NAMALWA (cell line): ENCODE measurements at regions not wholly inside any gene's neighbourhood (a gene's known extent, or its start where the extent isn't known, plus 50 kb on each side); places are given as distances from the start of the nearest gene placed in this dataset.

ENCODE experiments used
- DNase-seq: peaks from one replicate; pipeline ENCODE4 v3.0.0-alpha.2; 2015; ENCODE audit warnings: low spot score

DNA sequence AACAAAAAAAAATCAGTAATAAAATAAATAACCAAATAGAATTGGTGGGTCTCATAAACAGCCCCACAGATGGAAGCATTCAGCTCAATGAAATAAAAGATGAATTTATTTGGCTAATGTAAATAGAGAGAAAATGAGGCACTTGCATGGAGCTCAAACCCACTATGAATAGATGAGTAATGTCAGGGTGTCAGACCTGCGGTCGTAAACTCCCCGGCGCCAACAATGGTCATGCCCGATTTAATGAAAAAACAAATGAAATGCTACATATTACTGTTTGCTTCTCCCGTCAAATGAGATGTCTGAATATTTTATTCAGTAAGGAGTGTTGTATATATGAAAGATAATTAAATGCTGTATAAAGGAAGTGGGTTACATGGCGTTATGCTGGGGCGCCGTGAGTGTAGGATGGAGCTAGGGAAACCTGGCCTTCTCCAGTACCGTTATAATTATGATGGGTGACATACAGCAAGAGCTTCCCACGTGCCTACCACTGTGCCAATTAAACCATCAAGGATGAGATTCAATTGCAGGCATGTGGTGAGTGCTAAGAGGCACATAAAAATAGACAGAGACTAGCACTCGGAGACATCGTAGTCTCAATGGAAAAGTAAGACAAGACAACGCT is 648.1 kb downstream of the BCL11B start:
- DNase-seq: no peak

DNA sequence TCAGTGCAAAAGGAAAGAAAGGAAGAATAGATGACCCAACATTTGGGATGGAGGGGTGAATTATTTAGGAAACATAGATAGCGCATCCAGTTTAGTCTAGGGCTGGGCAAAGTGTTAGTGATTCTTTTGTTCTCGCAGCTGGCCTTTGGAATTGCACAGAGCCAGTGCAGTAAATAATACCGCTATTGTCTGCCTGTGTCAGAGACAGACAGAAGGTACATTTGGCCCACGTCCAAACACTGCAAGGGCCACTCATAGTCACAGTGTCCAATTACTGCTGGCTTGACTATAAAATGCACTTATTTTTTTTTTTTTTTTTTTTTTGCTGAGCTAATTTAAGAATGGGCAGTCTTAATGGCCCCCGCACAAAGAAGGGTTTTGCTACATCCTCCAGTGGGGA is 638.6 kb downstream of the BCL11B start:
- DNase-seq: no peak

DNA sequence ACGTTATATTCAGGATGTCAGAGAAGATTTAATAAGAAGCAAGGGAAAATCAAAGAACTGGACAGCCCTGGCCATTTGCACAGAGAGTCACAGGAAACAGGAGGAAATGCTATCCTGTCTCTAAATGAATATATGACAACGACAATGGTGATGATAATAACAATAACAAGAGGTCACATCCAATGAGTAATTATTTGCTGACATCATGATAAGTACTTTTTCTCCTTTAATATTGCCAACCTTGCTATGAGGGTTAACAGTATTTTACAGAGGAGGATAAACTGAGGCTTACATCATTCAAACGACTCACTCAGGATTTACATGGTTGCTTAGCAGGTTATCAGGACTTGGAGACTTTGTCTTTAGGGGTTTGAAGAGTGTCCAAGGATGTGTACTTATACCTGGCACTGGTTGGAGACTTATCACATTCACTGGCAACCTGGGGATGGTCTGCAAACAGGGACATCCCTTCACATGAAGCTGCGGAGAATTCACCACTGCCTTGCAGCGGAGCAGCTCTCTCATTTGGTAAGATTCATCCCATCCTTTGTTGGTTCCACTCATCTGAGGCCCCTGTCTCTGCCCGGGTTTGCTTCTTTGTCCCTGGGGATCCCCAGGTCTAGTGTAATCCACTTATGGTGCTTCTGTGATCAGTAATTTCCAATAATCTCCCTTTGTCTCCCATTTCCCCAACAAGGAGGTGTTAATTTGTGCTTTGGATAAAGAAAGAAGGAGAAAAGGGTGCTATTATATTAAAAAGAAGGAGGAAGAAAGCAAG is 637.8 kb downstream of the BCL11B start:
- DNase-seq: no peak

DNA sequence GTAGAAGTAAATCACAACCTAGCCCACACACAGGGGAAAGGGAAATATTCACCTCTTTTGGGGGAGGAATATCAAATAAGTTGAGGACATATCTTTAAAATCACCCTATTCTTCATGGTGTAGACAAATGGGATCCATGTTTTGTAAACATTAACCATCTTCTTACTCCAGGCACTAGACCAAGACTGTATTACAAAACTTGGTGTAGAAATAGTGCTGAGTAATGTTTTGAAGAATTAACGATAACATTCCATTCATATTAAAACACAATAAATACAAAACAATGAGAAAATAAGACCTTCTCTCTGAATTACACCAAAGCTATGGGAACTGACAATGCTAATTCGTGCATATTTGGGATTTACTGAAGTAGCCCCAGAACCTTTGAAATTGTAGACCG is 633.6 kb downstream of the BCL11B start:
- DNase-seq: no peak

DNA sequence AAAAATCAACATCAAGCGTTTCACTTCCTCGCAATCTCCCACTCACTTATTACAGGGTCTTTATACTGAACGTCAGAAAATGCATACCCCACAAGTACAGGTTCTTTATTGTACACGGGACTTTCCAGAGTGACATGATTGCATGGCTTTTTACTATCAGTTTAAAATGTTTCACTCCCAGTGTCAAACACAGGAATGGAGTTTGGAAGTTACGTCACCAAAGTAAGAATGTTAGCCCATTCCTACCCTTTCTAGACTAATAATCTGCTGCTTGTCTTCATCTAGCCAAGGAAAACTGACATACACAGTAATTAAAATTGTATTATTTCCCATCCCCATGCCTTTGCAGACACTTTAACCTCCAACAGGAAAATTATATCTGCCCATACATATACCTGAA is 624.2 kb downstream of the BCL11B start:
- DNase-seq: no peak

DNA sequence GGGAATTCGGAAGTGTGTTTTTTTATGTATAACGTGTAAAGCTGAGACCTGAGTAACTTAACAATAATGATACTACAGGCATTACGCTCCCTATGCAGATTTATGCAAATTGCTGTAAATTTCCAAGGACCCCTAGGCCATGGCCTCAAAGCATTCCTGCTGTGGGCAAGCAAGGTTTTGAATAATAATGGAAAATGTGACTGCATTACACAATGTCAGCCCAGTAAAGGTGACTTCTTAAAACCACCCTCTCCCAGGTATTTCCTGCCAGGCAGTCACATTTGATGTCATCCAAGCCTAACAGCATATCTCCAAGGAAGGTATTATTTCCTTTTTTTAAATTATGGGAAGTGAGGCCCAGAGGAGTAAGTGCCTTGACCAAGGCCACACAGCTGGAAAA is 621.0 kb downstream of the BCL11B start:
- DNase-seq: no peak

DNA sequence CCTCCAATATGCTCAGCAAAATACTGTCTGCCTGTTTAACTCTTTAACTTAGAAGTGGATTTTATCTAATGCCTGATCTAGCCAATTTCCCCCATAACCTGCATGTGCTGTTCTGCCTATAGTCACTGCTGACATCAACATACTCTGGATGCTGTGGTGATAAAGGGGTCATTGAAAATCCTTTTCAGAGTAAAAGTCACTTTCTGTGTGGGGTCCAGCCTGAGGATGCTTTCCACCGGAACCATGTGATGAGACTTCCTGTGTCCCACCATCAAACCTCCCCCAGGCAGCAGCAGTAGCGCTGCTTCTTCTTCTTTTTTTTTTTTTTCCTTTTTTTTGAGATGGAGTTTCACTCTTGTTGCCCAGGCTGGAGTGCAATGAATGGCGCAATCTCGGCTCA is 607.0 kb downstream of the BCL11B start:
- DNase-seq: no peak

DNA sequence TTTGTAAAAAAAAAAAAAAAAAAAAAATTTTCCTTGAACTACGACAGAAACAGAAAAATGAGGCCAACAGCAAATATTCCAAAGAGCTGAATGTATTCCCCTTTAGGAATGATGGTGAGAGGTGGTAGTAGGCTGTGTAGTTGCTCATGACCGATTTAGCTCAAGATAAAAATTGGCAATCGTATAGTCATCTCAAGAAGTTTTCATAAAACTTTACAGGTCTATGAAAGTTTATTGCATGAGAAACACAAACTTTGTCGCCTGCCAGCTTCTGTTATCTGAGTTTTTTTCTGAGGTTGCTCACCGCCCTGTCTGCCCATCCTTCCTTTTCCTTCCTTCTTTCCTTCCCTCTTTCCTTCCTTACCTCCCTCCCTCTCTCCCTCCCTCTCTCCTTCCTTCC is 605.5 kb downstream of the BCL11B start:
- DNase-seq: no peak

DNA sequence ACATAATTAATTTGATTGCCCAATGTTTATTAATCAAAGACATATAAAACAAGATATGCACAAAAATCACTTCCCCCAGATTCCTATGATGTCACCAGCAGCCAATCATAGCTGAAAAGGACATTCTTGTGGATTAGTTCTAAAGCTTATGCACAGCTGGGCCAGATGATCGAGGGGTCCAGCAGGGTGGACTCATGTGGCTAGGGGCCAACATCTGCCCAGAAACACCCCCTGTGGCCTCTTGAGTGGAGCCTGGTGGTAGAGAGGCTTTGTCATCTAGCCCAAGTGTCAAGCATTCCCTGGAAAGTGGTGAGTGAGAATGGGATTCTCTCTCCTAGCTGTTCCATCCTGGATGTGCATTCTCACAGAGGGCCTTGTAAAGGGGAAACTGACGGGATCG is 590.0 kb downstream of the BCL11B start:
- DNase-seq: no peak

DNA sequence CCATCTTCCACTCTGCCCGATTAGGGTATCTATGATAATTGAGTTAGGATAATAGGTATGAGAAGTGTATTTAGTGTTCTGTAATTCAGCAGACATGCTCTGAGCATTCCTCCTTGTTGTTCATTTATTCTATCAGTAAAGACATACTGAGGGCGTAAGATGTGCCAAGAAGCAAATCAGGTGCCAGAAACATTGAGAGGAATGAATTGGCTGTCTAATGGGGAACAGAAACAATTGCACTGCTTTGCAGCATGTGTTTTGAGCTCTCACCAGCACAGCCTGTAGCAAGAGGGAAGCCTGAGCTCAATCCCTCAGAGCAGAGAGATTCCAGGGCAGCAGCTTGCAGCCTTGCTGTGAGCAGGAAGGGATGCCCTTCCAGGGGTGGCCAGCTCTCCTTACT is 589.3 kb downstream of the BCL11B start:
- no peak for DNase-seq

DNA sequence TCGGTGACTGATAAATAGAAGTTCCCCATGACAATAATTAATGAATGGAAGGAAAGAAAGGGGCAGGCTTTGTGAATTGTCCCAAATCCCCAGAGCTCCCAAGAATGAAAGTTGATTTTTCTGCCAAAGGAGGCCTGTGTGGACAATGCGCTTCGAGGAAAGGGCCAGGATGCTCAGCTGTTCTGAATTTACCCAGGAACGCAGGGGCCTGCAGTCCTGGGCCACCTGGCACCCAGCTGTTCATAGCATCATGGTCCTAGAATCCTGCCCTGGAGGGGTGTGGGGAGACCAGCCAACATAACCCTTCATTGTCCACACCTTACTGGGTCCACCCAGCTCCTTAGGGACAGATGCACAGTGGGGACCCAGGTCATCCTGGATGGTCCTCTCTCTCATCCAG is 587.5 kb downstream of the BCL11B start:
- DNase-seq: no peak

DNA sequence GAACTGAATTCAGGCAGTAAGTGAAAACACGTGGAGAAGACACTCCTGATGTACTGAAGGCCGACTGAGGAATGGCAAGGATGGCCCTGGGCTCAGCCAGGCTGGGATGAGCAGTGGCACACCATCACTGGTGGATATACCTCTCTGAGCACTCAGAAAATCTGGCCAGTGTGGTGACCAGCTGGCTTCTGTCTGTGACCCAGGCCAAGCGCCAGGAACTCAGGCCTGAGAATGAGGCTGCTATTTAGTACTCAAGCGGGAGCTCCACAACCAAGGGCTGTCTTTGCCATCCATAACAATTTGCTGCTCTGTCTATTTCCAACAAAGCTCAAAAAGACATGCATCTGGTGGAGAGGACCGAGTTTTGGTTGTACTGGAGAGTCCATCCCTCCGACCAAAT is 586.3 kb downstream of the BCL11B start:
- no peak for DNase-seq

DNA sequence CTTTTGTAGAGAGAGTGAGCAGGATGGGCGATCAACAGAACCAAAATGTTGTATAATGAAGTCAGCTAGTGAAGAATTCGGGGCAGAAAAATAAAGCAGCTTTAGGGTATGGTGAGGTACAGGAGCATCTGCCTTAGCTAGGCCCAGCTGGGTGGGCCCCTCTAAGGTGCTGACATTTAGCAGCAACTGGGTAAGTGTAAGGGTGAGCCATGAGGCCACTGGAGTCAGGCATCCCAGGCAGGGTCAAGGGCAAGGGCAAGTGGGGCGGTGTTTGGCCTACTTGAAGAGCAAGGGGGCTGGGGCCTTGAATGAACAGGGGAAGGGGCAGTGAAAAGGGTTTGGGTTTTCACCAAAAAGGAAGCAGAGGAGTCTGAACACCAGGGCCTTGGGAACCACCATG is 583.6 kb downstream of the BCL11B start:
- no peak for DNase-seq

DNA sequence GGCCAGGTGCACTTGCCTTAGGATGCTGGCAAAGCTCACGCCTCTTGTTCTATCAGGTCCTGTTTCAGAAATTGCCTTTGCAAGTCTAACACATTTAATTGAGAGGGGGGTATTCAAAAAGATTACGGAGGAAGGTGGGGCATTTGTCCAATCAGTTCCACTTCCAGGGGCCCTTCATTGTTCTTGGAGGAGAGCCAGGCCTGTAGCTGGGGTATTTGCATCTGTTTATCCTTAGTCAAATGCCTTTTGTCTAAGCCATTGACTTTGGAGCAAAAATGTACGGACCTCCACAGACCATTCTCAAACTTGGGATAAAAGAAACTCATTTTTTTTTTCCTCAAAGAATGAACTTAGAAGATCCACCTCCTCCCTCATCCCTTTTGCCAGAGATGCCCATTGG is 582.0 kb downstream of the BCL11B start:
- no peak for DNase-seq

DNA sequence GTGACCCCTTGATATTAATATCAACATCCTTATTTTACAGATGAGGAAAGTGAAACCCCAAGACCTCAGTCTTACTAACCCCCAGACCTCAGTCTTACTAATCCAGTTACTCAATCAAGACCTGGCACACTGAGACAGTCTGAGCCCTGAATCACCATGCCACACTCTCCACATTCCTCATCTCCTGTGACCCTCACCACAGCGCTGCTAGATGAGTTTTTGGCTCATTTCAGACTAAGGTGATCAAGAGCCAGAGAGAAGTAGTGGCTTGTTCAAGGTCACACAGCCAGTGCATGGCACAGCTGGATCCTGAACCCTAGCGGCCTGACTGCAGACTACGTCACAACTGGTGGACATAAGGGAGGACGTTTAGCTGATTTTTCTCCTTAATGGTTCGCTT is 579.2 kb downstream of the BCL11B start:
- no peak for DNase-seq

DNA sequence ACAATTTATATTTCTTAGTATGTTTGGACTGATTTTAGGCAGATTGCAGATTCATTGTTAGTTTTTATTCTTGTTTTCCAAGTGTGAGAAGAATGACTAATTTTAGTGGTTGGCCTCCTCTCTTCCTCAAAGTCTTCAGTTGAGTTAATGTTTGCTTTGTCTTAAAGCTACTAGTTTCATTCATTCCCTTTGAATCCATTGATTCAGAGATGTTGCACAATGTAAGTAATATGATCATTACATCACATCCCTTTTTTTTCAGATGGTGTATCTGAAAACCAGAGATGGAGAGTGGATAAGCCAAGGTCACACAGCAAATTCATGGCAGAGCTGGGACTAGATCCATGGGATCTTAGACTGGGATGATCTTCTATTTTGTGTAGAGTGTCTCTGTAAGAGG is 577.5 kb downstream of the BCL11B start:
- DNase-seq: no peak

DNA sequence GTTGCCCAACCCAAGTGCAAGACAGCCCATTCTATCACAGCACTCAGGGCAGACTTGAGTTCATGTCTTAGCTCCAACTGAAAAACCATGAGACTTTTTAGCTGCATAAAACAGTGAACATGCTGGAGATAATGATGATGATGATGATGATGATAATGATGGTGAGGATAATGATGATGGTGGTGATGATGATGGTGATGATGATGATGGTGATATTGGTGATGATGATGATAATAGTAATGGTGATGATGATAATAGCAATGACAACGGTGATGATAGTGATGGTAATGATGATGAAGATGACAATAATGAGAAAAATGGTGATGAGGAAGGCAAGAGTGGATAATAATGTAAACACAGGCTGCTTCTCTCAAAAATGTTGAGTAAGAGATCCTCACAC is 576.2 kb downstream of the BCL11B start:
- no peak for DNase-seq

DNA sequence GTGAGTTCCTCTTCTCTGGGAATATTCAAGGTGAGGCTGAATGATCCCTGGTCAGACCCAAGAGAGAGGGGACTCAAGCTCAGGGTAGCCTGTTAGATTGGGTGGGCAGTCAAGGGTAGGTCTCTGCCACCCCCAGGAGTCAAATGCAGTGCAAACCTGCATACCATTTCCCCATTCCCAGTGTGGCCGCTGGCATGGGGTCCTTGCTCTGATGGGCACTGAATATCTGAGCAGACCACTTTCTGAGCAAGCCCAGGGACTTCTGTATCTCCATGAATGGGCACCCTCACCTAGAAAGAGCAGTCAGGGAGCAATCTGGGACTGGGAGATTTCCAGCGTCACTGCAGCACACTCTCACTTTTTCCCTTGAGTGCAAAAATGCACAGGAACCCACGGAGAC is 573.7 kb downstream of the BCL11B start:
- no peak for DNase-seq

DNA sequence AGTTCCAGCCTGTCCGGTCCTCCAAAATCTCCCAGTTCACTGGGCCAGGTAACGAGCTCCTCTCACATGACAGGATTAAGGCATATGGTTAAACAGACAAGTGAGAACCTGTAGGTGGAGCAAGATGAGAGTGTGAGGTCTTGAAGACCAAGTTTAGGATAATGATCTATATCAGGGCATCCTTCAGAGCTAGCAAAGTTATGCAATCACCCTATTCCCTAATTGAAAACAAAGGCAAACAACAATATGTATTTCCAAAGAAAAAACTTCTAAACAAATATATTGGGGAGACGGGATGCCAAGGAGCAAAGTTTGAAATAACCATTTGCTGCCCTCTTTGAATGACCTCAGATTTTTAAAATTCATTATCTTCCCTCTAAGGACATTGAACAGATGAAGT is 571.2 kb downstream of the BCL11B start:
- DNase-seq: no peak

DNA sequence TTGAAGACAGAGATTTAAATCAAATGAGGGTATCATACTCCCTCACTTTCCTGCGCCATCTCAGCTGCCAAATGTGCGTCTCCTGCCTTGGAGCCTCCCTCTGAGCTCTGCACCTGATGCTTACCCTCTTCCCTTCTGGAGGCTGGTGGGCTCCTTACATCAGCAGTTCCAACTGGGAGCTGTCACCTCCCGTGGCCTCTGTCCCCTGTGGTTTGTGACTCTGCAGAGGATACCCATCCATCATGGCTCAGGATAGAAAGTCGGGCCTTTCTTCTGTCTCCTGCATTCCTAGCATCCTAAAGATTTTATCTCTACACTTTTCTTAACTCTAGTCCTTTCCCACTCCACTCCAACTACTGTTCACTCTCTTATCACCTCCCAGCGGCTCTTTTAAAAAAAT is 570.6 kb downstream of the BCL11B start:
- no peak for DNase-seq

DNA sequence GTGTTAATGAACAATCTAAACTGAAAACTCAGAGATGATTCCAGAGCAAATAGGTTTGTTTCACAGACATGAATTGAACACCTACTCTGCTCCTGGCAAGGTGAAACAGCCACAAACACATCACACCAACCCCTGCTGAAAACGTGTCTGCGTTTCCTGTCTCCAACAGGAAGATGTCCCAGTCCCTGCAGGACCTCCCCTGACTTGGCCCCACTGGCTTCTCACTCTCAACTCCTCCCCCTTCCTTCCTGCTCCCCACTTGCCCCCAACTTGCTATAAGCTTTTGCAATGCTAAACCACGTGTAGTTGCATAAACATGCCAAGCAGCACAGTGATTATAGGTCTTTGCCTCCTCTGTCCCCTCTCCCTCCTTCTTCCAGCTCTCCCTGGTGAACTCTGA is 567.6 kb downstream of the BCL11B start:
- DNase-seq: no peak

DNA sequence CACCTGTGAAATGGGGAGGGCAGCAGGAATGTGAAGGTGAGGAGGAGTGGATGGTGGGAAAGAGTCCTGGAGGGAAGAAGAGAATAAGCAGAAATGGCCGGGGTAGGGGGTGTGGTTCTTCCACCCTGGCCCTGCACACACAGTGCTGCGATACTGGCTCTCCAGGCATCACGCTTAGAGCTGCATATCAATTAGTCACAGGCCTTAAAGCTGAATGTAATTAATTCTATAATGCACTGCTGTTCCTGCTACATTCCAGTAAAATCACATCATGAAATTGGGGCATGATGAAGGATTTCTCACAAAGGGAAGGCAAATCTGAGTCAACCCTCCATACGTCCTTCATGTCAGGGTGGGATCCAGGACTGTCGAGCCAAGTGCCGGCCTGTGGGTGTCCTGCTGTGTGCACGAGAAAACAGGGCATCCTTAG is 566.1 kb downstream of the BCL11B start:
- DNase-seq: no peak

DNA sequence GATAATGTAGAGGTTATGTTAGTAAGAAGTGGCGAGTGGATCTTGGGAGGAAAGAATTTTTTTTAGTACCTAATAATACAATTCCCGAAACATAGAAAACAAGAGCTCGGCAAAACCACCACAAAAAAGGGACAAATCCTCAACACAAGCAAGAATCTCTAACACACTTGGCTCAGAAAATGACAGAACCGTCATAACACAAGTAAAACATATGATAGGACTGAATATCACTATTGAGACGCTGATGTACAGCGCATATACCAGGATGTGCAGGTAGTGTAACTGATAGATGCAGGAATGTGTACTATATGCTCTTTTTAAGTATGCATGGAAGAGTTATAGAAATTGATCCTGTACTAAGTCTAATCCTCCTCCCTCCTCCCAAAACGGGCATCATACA is 564.5 kb downstream of the BCL11B start:
- DNase-seq: no peak

DNA sequence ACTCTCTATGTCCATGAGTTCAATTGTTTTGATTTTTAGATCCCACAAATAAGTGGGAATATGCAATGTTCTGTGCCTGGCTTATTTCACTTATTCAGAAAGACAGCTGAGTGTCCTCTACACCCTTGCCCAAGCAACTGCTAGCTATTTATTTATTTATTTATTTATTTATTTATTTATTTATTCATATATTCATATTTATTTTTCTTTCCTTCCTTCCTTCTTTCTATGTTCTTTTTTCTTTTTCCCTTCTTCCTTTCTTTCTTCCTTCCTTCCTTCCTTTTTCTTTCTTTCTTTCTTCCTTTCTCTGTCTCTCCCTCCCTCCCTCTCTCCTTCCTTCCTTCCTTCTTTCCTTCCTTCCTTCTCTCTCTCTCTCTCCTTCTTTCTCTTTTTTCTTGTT is 563.4 kb downstream of the BCL11B start:
- no peak for DNase-seq
